PC-3 (cell line): ENCODE measurements at regions not wholly inside any gene's neighbourhood (a gene's known extent, or its start where the extent isn't known, plus 50 kb on each side); places are given as distances from the start of the nearest gene placed in this dataset.
"Not testable (repeated sequence)": the region's sequence is repeated elsewhere in the genome, so short reads cannot be mapped to it uniquely, and the experiment has no call there.

Source experiments
- ATAC-seq: fragments of 200-7000 bp; cut with Tn5 transposase; 2 replicates; pipeline ENCODE4 v1.9.1; 2020; ENCODE audit warnings: mild to moderate bottlenecking, moderate library complexity
- BruUV-seq: library from RNA; stranded (reverse); fragments of 400-500 nt; replicated peaks from 2 replicates; lab custom pipeline; 2021; lab: Mats Ljungman, UMichigan
- CTCF ChIA-PET: fragments of 300-600 bp; sonication (Branson Sonifier 250); formaldehyde crosslinking; loops from one replicate; lab custom pipeline; 2022; ENCODE audit warnings: antibody characterized with exemption; lab: Charles Lee
- POLR2A ChIA-PET: fragments of 300-600 bp; sonication (Branson Sonifier 250); formaldehyde crosslinking; loops from one replicate; lab custom pipeline; 2022; ENCODE audit warnings: antibody characterized with exemption; ENCODE audit not compliant: unreplicated experiment; lab: Charles Lee
- DNase-seq: peaks from one replicate; pipeline ENCODE4 v3.0.0-alpha.2; 2015
- H2AFZ ChIP-seq: fragments of 300-600 bp; sonication (generic); 2 replicates; pipeline ENCODE4 v1.6.0; 2016; ENCODE audit warnings: antibody characterized with exemption, low read length
- H3F3A ChIP-seq: fragments of 300-600 bp; sonication (generic); one replicate; pipeline ENCODE4 v1.6.0; 2017; ENCODE audit warnings: antibody characterized with exemption, low read length, control low read depth, mild to moderate bottlenecking; ENCODE audit not compliant: unreplicated experiment
- H3K27ac ChIP-seq: fragments of 300-600 bp; sonication (generic); 2 replicates; pipeline ENCODE4 v1.5.1; 2016; ENCODE audit warnings: mild to moderate bottlenecking, low read length
- H3K27me3 ChIP-seq: fragments of 300-600 bp; sonication (generic); 2 replicates; pipeline ENCODE4 v1.6.1; 2016; ENCODE audit warnings: low read length, mixed read lengths
- H3K36me3 ChIP-seq: fragments of 300-600 bp; sonication (generic); 2 replicates; pipeline ENCODE4 v1.6.1; 2016; ENCODE audit warnings: low read depth, mixed run types, low read length, mixed read lengths
- H3K4me1 ChIP-seq: fragments of 300-600 bp; sonication (generic); 2 replicates; pipeline ENCODE4 v1.5.1; 2016; ENCODE audit warnings: low read length; ENCODE audit not compliant: insufficient read depth
- H3K4me2 ChIP-seq: fragments of 300-600 bp; sonication (generic); 2 replicates; pipeline ENCODE4 v1.6.0; 2016; ENCODE audit warnings: low read length
- H3K4me3 ChIP-seq: fragments of 300-600 bp; sonication (generic); 2 replicates; pipeline ENCODE4 v1.5.1; 2016; ENCODE audit warnings: mild to moderate bottlenecking, low read length, mixed read lengths
- H3K79me2 ChIP-seq: fragments of 300-600 bp; sonication (generic); 2 replicates; pipeline ENCODE4 v1.6.1; 2017; ENCODE audit warnings: low read length, mixed read lengths
- H3K9ac ChIP-seq: fragments of 300-600 bp; sonication (generic); 2 replicates; pipeline ENCODE4 v1.6.0; 2016; ENCODE audit warnings: mild to moderate bottlenecking, low read length
- H3K9me2 ChIP-seq: fragments of 300-600 bp; sonication (generic); replicated peaks from 2 replicates; pipeline ENCODE4 v1.6.1; 2016; ENCODE audit warnings: mixed run types, low read length, mixed read lengths
- H3K9me3 ChIP-seq: fragments of 300-600 bp; sonication (generic); 2 replicates; pipeline ENCODE4 v1.6.1; 2016; ENCODE audit warnings: low read length, mixed read lengths
- H4K20me1 ChIP-seq: fragments of 300-600 bp; sonication (generic); 2 replicates; pipeline ENCODE4 v1.6.1; 2016; ENCODE audit warnings: low read length, mixed read lengths
- EZH2 ChIP-seq: fragments of 300-600 bp; sonication (generic); IDR thresholded peaks from one replicate; pipeline ENCODE4 v1.6.1; 2017; ENCODE audit warnings: antibody characterized with exemption, mild to moderate bottlenecking, low read length; ENCODE audit not compliant: unreplicated experiment
- EZH2phosphoT487 ChIP-seq: fragments of 300-600 bp; sonication (generic); IDR thresholded peaks from 2 replicates; pipeline ENCODE4 v1.6.1; 2018; ENCODE audit warnings: mild to moderate bottlenecking, antibody characterized with exemption, low read length, borderline replicate concordance
- intact Hi-C: fragments of 100-400 bp; cut with micrococcal nuclease; formaldehyde crosslinking; loops from 2 replicates; pipeline ENCODE4 v1.9.0; 2023
- TF ChIP-seq, protein P1 (sequence below): fragments of 300-600 bp; sonication (generic); conservative IDR thresholded peaks from 2 replicates; pipeline ENCODE4 v1.5.1; 2017; ENCODE audit warnings: antibody characterized with exemption, low read depth, mild to moderate bottlenecking, low read length

DNA sequence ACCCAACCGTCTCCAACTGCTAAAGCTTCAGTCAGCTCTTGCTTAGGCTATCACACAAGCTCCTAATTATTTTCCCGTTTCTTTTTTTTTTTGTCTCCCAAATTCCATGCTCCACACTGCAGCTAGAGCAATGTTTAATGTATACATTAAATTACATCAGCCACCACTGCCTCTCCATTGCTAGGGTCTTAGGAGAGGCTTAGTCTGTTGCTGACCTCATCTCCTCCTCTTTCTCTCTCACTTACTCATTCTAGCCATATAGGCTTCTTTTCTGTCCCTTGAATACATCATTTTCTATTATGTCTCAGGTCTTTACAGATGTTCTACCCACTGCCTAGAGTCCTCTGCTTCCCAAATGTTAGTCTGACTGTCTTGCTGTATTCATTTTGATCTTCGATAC, 138.1 kb upstream of the ST6GALNAC5 start:
- H3F3A ChIP-seq, result no peaks in the 10 kb centered on the region
- H3K9me2 ChIP-seq, result no peaks in the 10 kb centered on the region
- TF ChIP-seq EZH2 (no peak), EZH2phosphoT487 (no peak)
- TF ChIP-seq, protein P1, sequence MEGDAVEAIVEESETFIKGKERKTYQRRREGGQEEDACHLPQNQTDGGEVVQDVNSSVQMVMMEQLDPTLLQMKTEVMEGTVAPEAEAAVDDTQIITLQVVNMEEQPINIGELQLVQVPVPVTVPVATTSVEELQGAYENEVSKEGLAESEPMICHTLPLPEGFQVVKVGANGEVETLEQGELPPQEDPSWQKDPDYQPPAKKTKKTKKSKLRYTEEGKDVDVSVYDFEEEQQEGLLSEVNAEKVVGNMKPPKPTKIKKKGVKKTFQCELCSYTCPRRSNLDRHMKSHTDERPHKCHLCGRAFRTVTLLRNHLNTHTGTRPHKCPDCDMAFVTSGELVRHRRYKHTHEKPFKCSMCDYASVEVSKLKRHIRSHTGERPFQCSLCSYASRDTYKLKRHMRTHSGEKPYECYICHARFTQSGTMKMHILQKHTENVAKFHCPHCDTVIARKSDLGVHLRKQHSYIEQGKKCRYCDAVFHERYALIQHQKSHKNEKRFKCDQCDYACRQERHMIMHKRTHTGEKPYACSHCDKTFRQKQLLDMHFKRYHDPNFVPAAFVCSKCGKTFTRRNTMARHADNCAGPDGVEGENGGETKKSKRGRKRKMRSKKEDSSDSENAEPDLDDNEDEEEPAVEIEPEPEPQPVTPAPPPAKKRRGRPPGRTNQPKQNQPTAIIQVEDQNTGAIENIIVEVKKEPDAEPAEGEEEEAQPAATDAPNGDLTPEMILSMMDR, result no peak
- no TSS peak for BruUV-seq
- H3K9ac ChIP-seq, result no peak overlapping the region
- no peak overlapping the region for H3K4me2 ChIP-seq
- peaks cover 45% of the 10 kb centered on the region; the same call in 1 of the 2 replicates for H3K27me3 ChIP-seq
- no peaks in the 10 kb centered on the region for H3K36me3 ChIP-seq
- no peaks in the 10 kb centered on the region for H4K20me1 ChIP-seq
- ChIA-PET POLR2A (no interaction called here), CTCF (no interaction called here)
- no peak overlapping the region for H3K27ac ChIP-seq
- no peaks in the 10 kb centered on the region for H3K4me1 ChIP-seq
- intact Hi-C loops, result no loop called here
- H3K4me3 ChIP-seq, result no peak overlapping the region
- H3K9me3 ChIP-seq, result no peaks in the 10 kb centered on the region
- DNase-seq (no peak), ATAC-seq (no peak)
- H2AFZ ChIP-seq, result no peak overlapping the region
- H3K79me2 ChIP-seq, result no peaks in the 10 kb centered on the region

DNA sequence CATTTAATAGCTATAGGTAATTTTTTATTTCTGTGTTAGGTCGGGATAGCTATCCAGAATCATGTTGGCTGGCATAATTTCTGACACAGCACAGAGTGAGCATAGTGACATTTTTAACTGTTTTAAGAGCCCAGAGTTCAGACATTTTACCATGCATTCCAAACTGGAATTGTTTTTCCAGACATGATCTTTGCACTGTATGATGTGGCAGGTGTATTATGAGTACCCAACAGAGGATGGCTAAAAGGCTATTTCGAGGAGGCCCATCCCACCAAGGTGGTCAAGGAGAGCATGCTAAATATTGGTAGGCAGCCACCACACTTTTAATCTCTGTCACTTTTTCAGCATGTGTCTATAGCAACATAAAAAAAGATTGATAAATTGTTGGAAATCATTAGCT, 137.3 kb upstream of the ST6GALNAC5 start:
- CTCF ChIA-PET, result no interaction called here

DNA sequence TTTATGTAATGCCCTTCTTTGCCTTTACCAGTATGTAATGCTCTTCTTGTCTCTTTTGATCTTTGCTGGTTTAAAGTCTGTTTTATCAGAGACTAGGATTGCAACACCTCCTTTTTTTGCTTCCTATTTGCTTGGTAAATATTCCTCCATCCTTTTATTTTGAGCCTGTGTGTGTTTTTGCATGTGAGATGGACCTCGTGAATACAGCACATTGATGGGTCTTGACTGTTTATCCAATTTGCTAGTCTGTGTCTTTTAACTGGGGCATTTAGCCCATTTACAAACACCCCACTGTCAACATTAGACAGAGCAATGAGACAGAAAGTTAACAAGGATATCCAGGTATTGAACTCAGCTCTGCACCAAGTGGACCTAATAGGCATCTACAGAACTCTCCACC, 128.9 kb upstream of the ST6GALNAC5 start:
- BruUV-seq, CTCF ChIA-PET: not testable (repeated sequence)

More for the DNA sequence above, 137.3 kb upstream of the ST6GALNAC5 start:
- Histone ChIP-seq H2AFZ (no peak overlapping the region), H3K9me2 (no peaks in the 10 kb centered on the region), H3K27me3 (peaks cover 45% of the 10 kb centered on the region; the same call in 1 of the 2 replicates), H3K36me3 (no peaks in the 10 kb centered on the region), H3K9ac (no peak overlapping the region), H3K4me2 (no peak overlapping the region), H3K4me1 (no peaks in the 10 kb centered on the region), H3K4me3 (no peak overlapping the region), H3K9me3 (no peaks in the 10 kb centered on the region), H4K20me1 (no peaks in the 10 kb centered on the region), H3K27ac (no peak overlapping the region), H3F3A (no peaks in the 10 kb centered on the region), H3K79me2 (no peaks in the 10 kb centered on the region)
- no TSS peak for BruUV-seq
- ATAC-seq, result no peak
- TF ChIP-seq EZH2 (no peak), EZH2phosphoT487 (no peak)
- TF ChIP-seq, protein P1, result no peak
- intact Hi-C loops, result no loop called here
- no peak for DNase-seq
- POLR2A ChIA-PET, result no interaction called here

GRCh38 chr1:76740956-76741355, 126.3 kb upstream of the ST6GALNAC5 start:
- H3K9ac ChIP-seq, CTCF ChIA-PET, DNase-seq, H2AFZ ChIP-seq, H3K36me3 ChIP-seq, H3K4me3 ChIP-seq, intact Hi-C loops, H3K4me1 ChIP-seq, H3F3A ChIP-seq, H3K4me2 ChIP-seq, H3K9me3 ChIP-seq, H3K9me2 ChIP-seq, BruUV-seq, H3K79me2 ChIP-seq, POLR2A ChIA-PET, ATAC-seq, H3K27ac ChIP-seq, H4K20me1 ChIP-seq, H3K27me3 ChIP-seq: not testable (repeated sequence)

More for the DNA sequence above, 128.9 kb upstream of the ST6GALNAC5 start:
- H3K79me2 ChIP-seq, H3K27ac ChIP-seq, H3K4me2 ChIP-seq, H3K9me3 ChIP-seq, DNase-seq, ATAC-seq, POLR2A ChIA-PET, H4K20me1 ChIP-seq, H3K9ac ChIP-seq, H3K9me2 ChIP-seq, H3K27me3 ChIP-seq, H3K36me3 ChIP-seq, intact Hi-C loops, H3F3A ChIP-seq, H3K4me3 ChIP-seq, H2AFZ ChIP-seq, H3K4me1 ChIP-seq: not testable (repeated sequence)
